ENCODE measurements at regions not wholly inside any gene's neighbourhood (a gene's known extent, or its start where the extent isn't known, plus 50 kb on each side); places are given as distances from the start of the nearest gene placed in this dataset.

DNA sequence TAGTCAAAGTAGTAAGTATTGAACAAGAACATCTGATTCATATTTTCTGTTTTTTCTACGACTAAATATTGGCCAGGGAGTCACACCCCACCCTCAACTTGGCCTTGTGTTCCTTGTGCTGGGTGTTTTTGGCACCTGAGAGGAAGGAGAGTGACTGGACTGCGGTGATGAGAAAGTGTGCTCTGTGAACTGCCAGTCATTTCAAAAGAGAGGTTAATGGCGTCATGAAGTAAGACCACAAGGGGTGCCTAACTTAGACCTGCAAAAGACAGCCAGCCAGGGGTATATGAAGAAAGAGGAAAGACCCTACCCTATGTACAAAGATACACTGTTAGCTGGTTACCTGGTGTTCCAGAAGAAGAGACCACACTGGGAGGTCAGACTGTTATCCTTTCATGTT is 58.4 kb upstream of the COL8A1 start:
- TF ChIP-seq, protein P1, sequence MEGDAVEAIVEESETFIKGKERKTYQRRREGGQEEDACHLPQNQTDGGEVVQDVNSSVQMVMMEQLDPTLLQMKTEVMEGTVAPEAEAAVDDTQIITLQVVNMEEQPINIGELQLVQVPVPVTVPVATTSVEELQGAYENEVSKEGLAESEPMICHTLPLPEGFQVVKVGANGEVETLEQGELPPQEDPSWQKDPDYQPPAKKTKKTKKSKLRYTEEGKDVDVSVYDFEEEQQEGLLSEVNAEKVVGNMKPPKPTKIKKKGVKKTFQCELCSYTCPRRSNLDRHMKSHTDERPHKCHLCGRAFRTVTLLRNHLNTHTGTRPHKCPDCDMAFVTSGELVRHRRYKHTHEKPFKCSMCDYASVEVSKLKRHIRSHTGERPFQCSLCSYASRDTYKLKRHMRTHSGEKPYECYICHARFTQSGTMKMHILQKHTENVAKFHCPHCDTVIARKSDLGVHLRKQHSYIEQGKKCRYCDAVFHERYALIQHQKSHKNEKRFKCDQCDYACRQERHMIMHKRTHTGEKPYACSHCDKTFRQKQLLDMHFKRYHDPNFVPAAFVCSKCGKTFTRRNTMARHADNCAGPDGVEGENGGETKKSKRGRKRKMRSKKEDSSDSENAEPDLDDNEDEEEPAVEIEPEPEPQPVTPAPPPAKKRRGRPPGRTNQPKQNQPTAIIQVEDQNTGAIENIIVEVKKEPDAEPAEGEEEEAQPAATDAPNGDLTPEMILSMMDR (IDR thresholded peaks at IDR 0.05): no peak
- no peak for TF ChIP-seq POLR2A (IDR thresholded peaks at IDR 0.05)

Data from esophagus squamous epithelium (tissue), 4 donors.